Chondrocyte (in vitro differentiated cells): ENCODE measurements at regions not wholly inside any gene's neighbourhood (a gene's known extent, or its start where the extent isn't known, plus 50 kb on each side); places are given as distances from the start of the nearest gene placed in this dataset.

ENCODE experiments used
- DNase-seq: peaks from one replicate; pipeline ENCODE4 v3.0.0; 2021; ENCODE audit warnings: mixed read lengths, low spot score
- H3K27ac Mint-ChIP-seq: one replicate; pipeline ENCODE4 v1.8.0; 2021; ENCODE audit warnings: mild to moderate bottlenecking, moderate library complexity, mixed read lengths; ENCODE audit not compliant: unreplicated experiment
- H3K27me3 Mint-ChIP-seq: 2 replicates; pipeline ENCODE4 v1.8.0; 2021; ENCODE audit warnings: low read depth, mixed read lengths
- H3K36me3 Mint-ChIP-seq: 2 replicates; pipeline ENCODE4 v1.8.0; 2021; ENCODE audit warnings: low read depth, mixed read lengths
- H3K4me1 Mint-ChIP-seq: 2 replicates; pipeline ENCODE4 v1.8.0; 2021; ENCODE audit warnings: low read depth, mild to moderate bottlenecking, mixed read lengths
- H3K4me3 Mint-ChIP-seq: one replicate; pipeline ENCODE4 v1.8.0; 2021; ENCODE audit warnings: mild to moderate bottlenecking, moderate library complexity, mixed read lengths; ENCODE audit not compliant: unreplicated experiment
- H3K9me3 Mint-ChIP-seq: 2 replicates; pipeline ENCODE4 v1.8.0; 2021; ENCODE audit warnings: low read depth, mixed read lengths
- CTCF ChIP-seq: fragments of 200-600 bp; sonication (generic); IDR thresholded peaks from 2 replicates; pipeline ENCODE4 v1.5.0; 2021; ENCODE audit warnings: antibody characterized with exemption, mild to moderate bottlenecking, moderate library complexity

GRCh38 chr3:160150066-160150465 lies 75.2 kb upstream of the C3orf80 start:
- Mint-ChIP-seq H3K4me3 (no peak overlapping the region), H3K36me3 (no peaks in the 10 kb centered on the region), H3K27me3 (no peaks in the 10 kb centered on the region), H3K4me1 (peaks cover 15% of the 10 kb centered on the region), H3K9me3 (no peaks in the 10 kb centered on the region), H3K27ac (no peak overlapping the region)
- TF ChIP-seq CTCF, result no peak
- no peak for DNase-seq

GRCh38 chr3:160150525-160150924 lies 74.7 kb upstream of the C3orf80 start:
- Mint-ChIP-seq H3K27me3 (no peaks in the 10 kb centered on the region), H3K36me3 (no peaks in the 10 kb centered on the region), H3K4me1 (peaks cover 15% of the 10 kb centered on the region), H3K27ac (no peak overlapping the region), H3K9me3 (no peaks in the 10 kb centered on the region), H3K4me3 (no peak overlapping the region)
- no peak for DNase-seq
- no peak for TF ChIP-seq CTCF

GRCh38 chr3:160152638-160153037 lies 72.6 kb upstream of the C3orf80 start:
- TF ChIP-seq CTCF, result no peak
- H3K4me3 Mint-ChIP-seq, result no peak overlapping the region
- H3K4me1 Mint-ChIP-seq, result peaks cover 15% of the 10 kb centered on the region
- no peak overlapping the region for H3K27ac Mint-ChIP-seq
- no peak for DNase-seq
- H3K36me3 Mint-ChIP-seq, result no peaks in the 10 kb centered on the region
- H3K9me3 Mint-ChIP-seq, result no peaks in the 10 kb centered on the region
- no peaks in the 10 kb centered on the region for H3K27me3 Mint-ChIP-seq

GRCh38 chr3:160154033-160154432 lies 71.2 kb upstream of the C3orf80 start:
- Mint-ChIP-seq H3K27ac (no peak overlapping the region), H3K4me1 (peaks cover 15% of the 10 kb centered on the region), H3K4me3 (no peak overlapping the region)

GRCh38 chr3:160154596-160154995 lies 70.6 kb upstream of the C3orf80 start:
- Mint-ChIP-seq H3K27me3 (no peaks in the 10 kb centered on the region), H3K27ac (no peak overlapping the region), H3K4me3 (no peak overlapping the region), H3K4me1 (peaks cover 15% of the 10 kb centered on the region), H3K9me3 (no peaks in the 10 kb centered on the region), H3K36me3 (no peaks in the 10 kb centered on the region)
- no peak for DNase-seq
- no peak for TF ChIP-seq CTCF

More at GRCh38 chr3:160154033-160154432, 71.2 kb upstream of the C3orf80 start:
- H3K9me3 Mint-ChIP-seq, result no peaks in the 10 kb centered on the region
- no peaks in the 10 kb centered on the region for H3K27me3 Mint-ChIP-seq
- no peak for DNase-seq
- no peak for TF ChIP-seq CTCF
- no peaks in the 10 kb centered on the region for H3K36me3 Mint-ChIP-seq
